MG63 (cell line): ENCODE measurements at regions not wholly inside any gene's neighbourhood (a gene's known extent, or its start where the extent isn't known, plus 50 kb on each side); places are given as distances from the start of the nearest gene placed in this dataset.
"Not testable (repeated sequence)": the region's sequence is repeated elsewhere in the genome, so short reads cannot be mapped to it uniquely, and the experiment has no call there.

Experiments
- DNase-seq: peaks from one replicate; pipeline ENCODE4 v3.0.0-alpha.2; 2020
- H3K27me3 ChIP-seq: fragments of 250-450 bp; sonication (Bioruptor Pico); 2 replicates; pipeline ENCODE4 v1.5.1; 2020; ENCODE audit warnings: mild to moderate bottlenecking, moderate library complexity
- H3K36me3 ChIP-seq: fragments of 250-450 bp; sonication (Bioruptor Pico); 2 replicates; pipeline ENCODE4 v1.5.1; 2020; ENCODE audit warnings: mild to moderate bottlenecking, moderate library complexity
- H3K4me3 ChIP-seq: fragments of 250-450 bp; sonication (Bioruptor Pico); 2 replicates; pipeline ENCODE4 v1.5.1; 2020; ENCODE audit warnings: mild to moderate bottlenecking, moderate library complexity
- H3K9me3 ChIP-seq: fragments of 250-450 bp; sonication (Bioruptor Pico); 2 replicates; pipeline ENCODE4 v1.5.1; 2020; ENCODE audit warnings: mild to moderate bottlenecking, moderate library complexity

- DNase-seq: no peak
- no peaks in the 10 kb centered on the region for H3K27me3 ChIP-seq
These were observed 58.3 kb upstream of the CYP2D6 start for GRCh38 chr22:42188808-42189447.

DNA sequence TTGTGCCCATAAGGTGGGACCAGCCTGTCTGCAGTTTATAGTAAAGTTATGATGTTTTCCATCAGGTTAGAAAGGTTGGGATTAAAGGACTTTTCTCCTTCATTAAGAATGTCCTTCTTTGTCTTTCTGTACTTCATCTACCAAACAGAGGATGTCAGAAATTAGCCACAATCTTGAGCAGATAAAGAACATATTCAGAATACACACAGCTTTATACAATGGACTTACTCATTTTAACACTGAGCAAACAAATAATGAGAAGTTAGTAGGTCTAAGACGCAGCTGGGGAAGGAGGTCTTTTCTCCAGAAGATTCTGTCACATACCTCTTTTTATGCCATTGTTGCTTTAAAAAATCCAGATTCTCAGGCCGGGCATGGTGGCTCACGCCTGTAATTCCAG is 57.0 kb upstream of the CYP2D6 start:
- Histone ChIP-seq H3K27me3 (no peaks in the 10 kb centered on the region), H3K9me3 (peaks cover 3% of the 10 kb centered on the region; the same call in 1 of the 2 replicates), H3K4me3 (no peak overlapping the region), H3K36me3 (no peaks in the 10 kb centered on the region; the same call in none of the 2 replicates)
- no peak for DNase-seq

More at GRCh38 chr22:42188808-42189447, 58.3 kb upstream of the CYP2D6 start:
- H3K9me3 ChIP-seq: peaks cover 3% of the 10 kb centered on the region; the same call in 1 of the 2 replicates
- no peaks in the 10 kb centered on the region; the same call in none of the 2 replicates for H3K36me3 ChIP-seq
- no peak overlapping the region for H3K4me3 ChIP-seq

DNA sequence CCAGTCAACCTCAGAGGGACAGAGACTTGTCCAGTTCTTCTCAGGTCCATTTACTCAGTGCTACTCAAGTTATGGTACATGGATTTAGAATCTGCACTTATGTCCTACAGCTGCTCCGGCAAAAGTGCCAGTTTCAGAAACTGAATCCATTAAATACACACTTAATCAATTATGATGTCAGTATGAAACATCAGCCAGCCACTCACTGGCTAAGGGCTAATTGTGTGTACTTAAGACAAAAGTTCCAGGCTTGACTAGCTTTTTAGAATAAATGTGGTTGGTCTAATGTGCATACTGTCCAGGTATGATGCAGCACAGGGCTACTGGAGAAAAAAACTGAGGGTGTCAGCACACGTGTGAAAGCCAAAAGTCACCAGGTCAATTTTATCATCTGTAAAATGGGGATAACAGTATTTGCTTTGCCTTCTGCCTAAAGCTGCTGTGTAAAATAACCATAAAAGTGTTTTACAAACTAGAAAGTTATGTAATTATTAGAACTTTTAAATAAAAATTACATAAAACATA is 55.4 kb upstream of the CYP2D6 start:
- no peak for DNase-seq

GRCh38 chr22:42184852-42185251 is 54.2 kb upstream of the CYP2D6 start:
- no peak for DNase-seq
- Histone ChIP-seq H3K27me3 (no peaks in the 10 kb centered on the region), H3K4me3 (no peak overlapping the region), H3K36me3 (no peaks in the 10 kb centered on the region; the same call in 1 of the 2 replicates), H3K9me3 (no peaks in the 10 kb centered on the region)

More for the DNA sequence above, 55.4 kb upstream of the CYP2D6 start:
- Histone ChIP-seq H3K36me3 (no peaks in the 10 kb centered on the region; the same call in none of the 2 replicates), H3K27me3 (no peaks in the 10 kb centered on the region), H3K9me3 (peaks cover 3% of the 10 kb centered on the region; the same call in 1 of the 2 replicates), H3K4me3 (no peak overlapping the region)

GRCh38 chr22:42183461-42184059 is 53.0 kb upstream of the CYP2D6 start:
- not testable (repeated sequence) for H3K4me3 ChIP-seq, DNase-seq, H3K9me3 ChIP-seq, H3K27me3 ChIP-seq, H3K36me3 ChIP-seq

DNA sequence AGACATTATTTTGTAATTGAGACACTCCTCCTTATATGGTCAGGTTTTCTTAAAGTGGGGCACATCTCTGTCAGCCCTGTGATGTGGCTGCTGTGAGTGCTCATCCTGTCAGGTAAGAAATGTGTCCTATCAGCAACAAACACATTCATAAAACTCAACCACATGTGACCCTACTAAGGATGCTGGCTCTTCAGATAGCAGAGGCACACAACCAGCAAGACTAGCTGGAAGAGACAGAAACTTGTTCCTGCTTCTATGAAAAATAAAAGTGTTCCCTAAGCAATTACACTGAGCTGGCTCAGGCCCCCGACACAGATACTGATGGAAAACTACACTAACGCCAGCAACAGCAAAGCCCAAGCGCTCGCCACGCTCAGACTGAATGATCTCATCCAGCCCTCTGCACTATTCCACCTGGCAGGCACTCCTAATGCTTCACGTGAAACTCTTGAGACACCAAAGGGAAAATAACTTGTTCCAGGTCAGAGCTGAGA is 49.8 kb upstream of the CYP2D6 start:
- Histone ChIP-seq H3K36me3 (peaks cover 12% of the 10 kb centered on the region), H3K27me3 (no peaks in the 10 kb centered on the region), H3K9me3 (no peaks in the 10 kb centered on the region), H3K4me3 (no peak overlapping the region)
- DNase-seq: peak; percentile 12
